ENCODE measurements at regions not wholly inside any gene's neighbourhood (a gene's known extent, or its start where the extent isn't known, plus 50 kb on each side); places are given as distances from the start of the nearest gene placed in this dataset.

DNA sequence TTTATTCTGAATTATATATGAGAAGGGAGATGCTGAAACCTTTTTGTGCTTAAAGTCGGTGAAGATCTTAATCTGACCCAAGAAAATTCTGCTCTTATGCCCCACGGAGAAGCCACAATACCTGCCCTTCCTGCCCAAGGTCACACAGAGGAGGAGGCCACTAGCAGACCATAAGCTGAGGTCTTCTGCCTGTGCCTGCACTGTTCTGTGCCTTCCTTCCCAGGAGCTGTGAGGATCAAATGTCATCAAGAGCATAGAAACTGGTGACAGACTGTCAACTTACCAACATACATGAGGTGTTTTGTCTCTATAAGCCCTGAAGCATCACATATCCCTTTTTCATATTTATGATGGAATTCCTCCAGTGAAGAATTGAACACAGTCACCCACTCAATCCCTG, 233.3 kb downstream of the C1D start:
- TF ChIP-seq, protein P1, sequence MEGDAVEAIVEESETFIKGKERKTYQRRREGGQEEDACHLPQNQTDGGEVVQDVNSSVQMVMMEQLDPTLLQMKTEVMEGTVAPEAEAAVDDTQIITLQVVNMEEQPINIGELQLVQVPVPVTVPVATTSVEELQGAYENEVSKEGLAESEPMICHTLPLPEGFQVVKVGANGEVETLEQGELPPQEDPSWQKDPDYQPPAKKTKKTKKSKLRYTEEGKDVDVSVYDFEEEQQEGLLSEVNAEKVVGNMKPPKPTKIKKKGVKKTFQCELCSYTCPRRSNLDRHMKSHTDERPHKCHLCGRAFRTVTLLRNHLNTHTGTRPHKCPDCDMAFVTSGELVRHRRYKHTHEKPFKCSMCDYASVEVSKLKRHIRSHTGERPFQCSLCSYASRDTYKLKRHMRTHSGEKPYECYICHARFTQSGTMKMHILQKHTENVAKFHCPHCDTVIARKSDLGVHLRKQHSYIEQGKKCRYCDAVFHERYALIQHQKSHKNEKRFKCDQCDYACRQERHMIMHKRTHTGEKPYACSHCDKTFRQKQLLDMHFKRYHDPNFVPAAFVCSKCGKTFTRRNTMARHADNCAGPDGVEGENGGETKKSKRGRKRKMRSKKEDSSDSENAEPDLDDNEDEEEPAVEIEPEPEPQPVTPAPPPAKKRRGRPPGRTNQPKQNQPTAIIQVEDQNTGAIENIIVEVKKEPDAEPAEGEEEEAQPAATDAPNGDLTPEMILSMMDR (IDR thresholded peaks at IDR 0.05) = no peak
- no peak for TF ChIP-seq POLR2A (IDR thresholded peaks at IDR 0.05)

Data from sigmoid colon (tissue), 3 donors.